Stimulated activated naive B cell treated with anti-CD40 and anti-IgM and Interleukin-4, amounts not matched to agents 10 μg/mL and 1 μg/mL and 100 μg/mL, for 72 hours (primary cell): ENCODE measurements at regions not wholly inside any gene's neighbourhood (a gene's known extent, or its start where the extent isn't known, plus 50 kb on each side); places are given as distances from the start of the nearest gene placed in this dataset.

Source experiments
- ATAC-seq, 2 donors: fragments of 150-1000 bp; cut with Tn5 transposase; replicated peaks; 2 replicates each; pipeline ENCODE4 v1.10.0; 2021; ENCODE audit warnings: moderate library complexity in 1 of 2
- DNase-seq: peaks from one replicate; pipeline ENCODE4 v3.0.0; 2021
- H3K27ac Mint-ChIP-seq: one replicate; pipeline ENCODE4 v1.8.0; 2022; ENCODE audit warnings: mild to moderate bottlenecking, mixed read lengths
- H3K27me3 Mint-ChIP-seq, 2 donors: one replicate each; pipeline ENCODE4 v1.8.0; 2022; ENCODE audit warnings: mixed read lengths in 2 of 2
- H3K36me3 Mint-ChIP-seq, 2 donors: one replicate each; pipeline ENCODE4 v1.8.0; 2022; ENCODE audit warnings: mixed read lengths in 2 of 2, mild to moderate bottlenecking in 1 of 2
- H3K4me1 Mint-ChIP-seq, 2 donors: one replicate each; pipeline ENCODE4 v1.8.0; 2022; ENCODE audit warnings: mixed read lengths in 2 of 2, mild to moderate bottlenecking in 1 of 2
- H3K4me3 Mint-ChIP-seq, 2 donors: one replicate each; pipeline ENCODE4 v1.8.0; 2022; ENCODE audit warnings: mild to moderate bottlenecking in 2 of 2, mixed read lengths in 2 of 2, moderate library complexity in 1 of 2
- H3K9me3 Mint-ChIP-seq, 2 donors: one replicate each; pipeline ENCODE4 v1.8.0; 2022; ENCODE audit warnings: mixed read lengths in 2 of 2, mild to moderate bottlenecking in 1 of 2

DNA sequence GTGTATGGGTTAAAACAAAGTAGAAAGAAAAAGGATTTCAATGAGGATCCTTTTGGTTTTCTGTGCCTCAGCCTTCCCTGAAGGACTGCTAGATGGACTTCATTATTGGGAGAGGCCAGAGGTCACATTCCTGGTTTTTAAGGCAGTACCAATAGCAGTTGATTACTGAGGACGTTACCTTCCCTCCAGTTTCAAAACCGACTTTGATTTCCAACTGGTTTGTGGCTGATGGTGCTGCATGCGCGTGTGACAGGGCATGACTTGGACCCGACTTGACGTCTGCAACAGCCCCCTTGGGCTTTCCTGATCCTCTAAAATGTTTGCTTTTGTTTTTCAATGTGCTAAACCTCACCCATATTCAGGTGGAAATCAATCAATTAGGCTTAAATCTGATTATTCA is 314.3 kb upstream of the ARGLU1 start:
- no peak for ATAC-seq
- H3K4me1 Mint-ChIP-seq, result no peaks in the 10 kb centered on the region
- H3K27ac Mint-ChIP-seq, result no peak overlapping the region
- H3K36me3 Mint-ChIP-seq, result no peaks in the 10 kb centered on the region
- DNase-seq, result no peak
- no peaks in the 10 kb centered on the region for H3K27me3 Mint-ChIP-seq
- H3K4me3 Mint-ChIP-seq, result no peak overlapping the region
- H3K9me3 Mint-ChIP-seq, result peaks cover 0 to under 1% of the 10 kb centered on the region in 2 donors

DNA sequence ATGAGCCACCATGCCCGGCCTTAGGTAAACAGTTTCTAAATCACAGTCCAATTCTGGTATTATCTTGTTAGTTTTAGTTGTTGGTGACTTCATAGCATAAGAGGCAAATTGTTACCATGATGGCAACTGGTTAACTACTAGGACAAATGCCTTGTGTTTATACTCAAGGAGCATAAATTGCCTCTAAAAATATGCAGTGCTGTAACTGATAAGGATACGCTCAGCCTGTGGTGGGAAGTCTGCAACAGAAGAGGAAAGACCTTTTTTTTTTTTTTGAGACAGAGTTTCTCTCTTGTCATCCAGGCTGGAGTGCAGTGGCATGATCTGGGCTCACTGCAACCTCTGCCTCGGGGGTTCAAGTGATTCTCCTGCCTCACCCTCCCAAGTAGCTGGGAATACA is 311.9 kb upstream of the ARGLU1 start:
- peaks cover 0 to 4% of the 10 kb centered on the region in 2 donors for H3K9me3 Mint-ChIP-seq
- ATAC-seq (no peak), DNase-seq (no peak)
- no peak overlapping the region for H3K27ac Mint-ChIP-seq
- no peaks in the 10 kb centered on the region for H3K4me1 Mint-ChIP-seq
- no peaks in the 10 kb centered on the region for H3K27me3 Mint-ChIP-seq
- H3K36me3 Mint-ChIP-seq, result no peaks in the 10 kb centered on the region
- no peak overlapping the region for H3K4me3 Mint-ChIP-seq

GRCh38 chr13:106874323-106874722 is 306.4 kb upstream of the ARGLU1 start:
- no peak overlapping the region for H3K4me3 Mint-ChIP-seq
- ATAC-seq (no peak), DNase-seq (no peak)
- no peak overlapping the region for H3K27ac Mint-ChIP-seq
- no peaks in the 10 kb centered on the region for H3K27me3 Mint-ChIP-seq
- H3K36me3 Mint-ChIP-seq, result no peaks in the 10 kb centered on the region
- no peaks in the 10 kb centered on the region for H3K4me1 Mint-ChIP-seq
- H3K9me3 Mint-ChIP-seq, result peaks cover 0 to 4% of the 10 kb centered on the region in 2 donors

DNA sequence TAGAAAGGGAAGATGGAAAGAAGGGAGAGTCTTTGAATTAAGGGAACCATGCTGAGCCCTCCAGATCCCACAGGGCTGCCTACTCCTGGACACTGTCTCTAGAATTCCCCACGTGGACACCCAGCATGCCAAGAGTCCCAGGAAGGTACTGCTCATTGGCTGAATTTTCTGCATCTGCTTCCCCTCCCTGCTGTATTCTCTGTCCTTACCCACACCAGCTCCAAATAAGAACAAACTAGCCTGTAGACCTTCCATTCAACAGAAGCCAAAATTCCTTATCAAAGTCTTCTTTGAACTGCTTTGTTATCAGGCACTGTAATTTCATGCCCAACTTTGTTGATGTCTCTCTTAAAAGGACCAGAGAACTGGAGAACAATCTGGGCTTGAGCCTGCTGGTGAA is 305.9 kb upstream of the ARGLU1 start:
- H3K4me1 Mint-ChIP-seq, result no peaks in the 10 kb centered on the region
- DNase-seq (no peak), ATAC-seq (no peak)
- no peaks in the 10 kb centered on the region for H3K36me3 Mint-ChIP-seq
- H3K27ac Mint-ChIP-seq, result no peak overlapping the region
- H3K4me3 Mint-ChIP-seq, result no peak overlapping the region
- H3K27me3 Mint-ChIP-seq, result no peaks in the 10 kb centered on the region
- H3K9me3 Mint-ChIP-seq, result peaks cover 0 to 4% of the 10 kb centered on the region in 2 donors

DNA sequence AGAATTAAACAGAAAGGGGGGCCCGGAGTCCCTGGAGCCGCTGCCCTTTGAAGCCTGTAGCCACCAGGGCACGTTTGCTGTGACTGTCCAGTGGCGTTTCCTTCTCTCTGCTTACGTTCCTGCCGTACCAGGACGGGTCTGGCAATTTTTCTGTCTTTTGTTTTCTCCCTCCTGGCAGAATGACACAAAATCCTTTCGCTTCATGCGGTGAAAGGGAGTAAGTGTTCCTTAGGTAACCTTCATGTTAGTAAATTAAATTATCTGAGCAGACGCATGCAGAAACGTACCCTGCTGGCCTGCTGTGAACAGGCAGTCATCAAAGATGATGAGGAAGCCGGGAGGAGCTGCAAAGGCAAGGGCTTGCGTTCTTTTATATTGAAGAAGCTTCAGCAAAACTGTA is 299.3 kb upstream of the ARGLU1 start:
- Mint-ChIP-seq H3K4me3 (peak overlapping the region; percentile 20 to 67), H3K27ac (no peak overlapping the region), H3K4me1 (peaks cover 10 to 11% of the 10 kb centered on the region in 2 donors), H3K36me3 (no peaks in the 10 kb centered on the region), H3K9me3 (no peaks in the 10 kb centered on the region), H3K27me3 (peaks cover 0 to 5% of the 10 kb centered on the region in 2 donors)
- peak; percentile 20 to 54 for ATAC-seq
- no peak for DNase-seq

DNA sequence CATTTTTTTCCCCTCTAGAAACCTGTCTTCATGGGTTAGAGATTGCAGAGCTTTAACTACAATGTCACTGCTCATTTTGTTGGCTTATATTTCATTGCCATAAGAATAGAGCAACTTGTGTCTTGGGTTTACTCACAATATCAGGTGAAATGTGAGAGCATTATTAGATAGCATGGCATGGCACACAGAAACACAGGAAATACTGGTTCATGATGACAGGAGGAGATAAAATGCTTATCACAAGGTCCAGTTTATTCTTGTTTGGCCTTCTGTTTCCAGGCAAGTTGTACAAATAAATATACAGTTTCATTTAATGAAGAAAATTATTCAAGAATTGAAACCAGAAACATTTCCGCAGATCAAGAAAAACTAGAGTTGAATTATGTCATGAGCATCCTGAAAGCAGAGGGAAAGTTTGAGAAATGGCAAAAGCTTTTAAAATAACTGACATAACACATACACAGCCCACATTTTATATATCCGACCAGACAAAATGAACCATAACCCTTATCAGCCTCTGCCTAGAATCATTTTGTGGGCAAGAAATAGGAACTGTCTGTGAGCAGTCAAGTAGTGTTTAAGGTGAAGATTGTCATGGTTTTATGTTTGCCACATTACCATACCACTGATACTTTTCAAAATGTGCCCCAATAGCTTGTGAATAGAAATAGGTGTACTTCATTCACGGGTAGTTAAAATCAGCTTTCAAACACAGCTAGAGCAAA is 297.9 kb upstream of the ARGLU1 start:
- ATAC-seq (peak in 1 of 2 donors; percentile 16), DNase-seq (no peak)
- Mint-ChIP-seq H3K4me1 (peaks cover 10 to 11% of the 10 kb centered on the region in 2 donors), H3K36me3 (no peaks in the 10 kb centered on the region), H3K4me3 (no peak overlapping the region), H3K27me3 (peaks cover 0 to 8% of the 10 kb centered on the region in 2 donors), H3K9me3 (no peaks in the 10 kb centered on the region), H3K27ac (no peak overlapping the region)

DNA sequence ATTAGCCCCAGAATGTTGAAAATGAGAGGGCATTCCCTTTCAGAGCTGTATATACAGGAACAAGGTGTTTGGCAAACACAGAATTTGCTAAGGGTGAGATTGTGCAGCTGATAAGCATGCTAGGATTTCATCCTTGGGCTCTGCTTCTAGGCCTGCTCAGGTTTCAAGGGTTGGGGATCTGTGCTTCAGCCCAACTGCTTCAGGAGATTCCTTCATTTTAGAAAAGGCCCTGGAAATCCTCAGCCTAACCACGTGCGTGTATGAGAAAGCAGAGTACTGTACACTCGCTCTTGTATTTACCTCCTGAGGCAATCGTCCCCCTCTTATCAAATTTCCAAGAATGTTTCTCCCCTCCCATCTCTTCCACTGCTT is 291.6 kb upstream of the ARGLU1 start:
- no peak for ATAC-seq
- H3K27ac Mint-ChIP-seq, result no peak overlapping the region

DNA sequence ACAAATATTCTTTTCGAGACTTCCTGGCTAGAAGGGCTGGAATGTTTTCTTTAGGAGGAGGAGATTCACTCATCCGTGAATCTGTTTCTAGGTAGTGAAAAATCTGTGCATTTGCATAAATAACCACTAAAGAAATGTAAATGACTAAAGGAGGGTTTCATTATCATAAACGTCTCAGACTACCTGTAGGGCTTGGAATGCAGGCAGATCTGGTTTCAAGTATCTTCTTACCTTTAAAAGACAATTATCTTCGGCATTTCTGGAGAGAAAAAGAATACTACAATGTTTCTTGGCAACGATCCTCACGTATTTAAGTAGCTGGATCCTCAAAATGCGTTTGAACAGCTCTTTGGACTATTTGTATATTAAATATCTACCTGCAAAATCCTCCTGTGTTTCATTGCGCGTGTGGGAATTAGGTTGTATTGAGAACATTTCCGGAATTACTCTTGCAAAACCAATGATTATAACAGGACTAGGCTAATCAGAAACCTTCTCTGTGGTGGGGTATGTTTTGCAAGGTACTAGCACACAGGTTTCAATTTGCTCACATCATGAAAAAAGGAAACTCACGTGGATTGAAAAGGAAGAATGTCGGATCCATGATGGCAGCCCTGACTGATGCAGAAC is 291.1 kb upstream of the ARGLU1 start:
- no peaks in the 10 kb centered on the region for H3K4me1 Mint-ChIP-seq

More for the DNA sequence above, 291.6 kb upstream of the ARGLU1 start:
- Mint-ChIP-seq H3K9me3 (no peaks in the 10 kb centered on the region), H3K36me3 (no peaks in the 10 kb centered on the region), H3K27me3 (peaks cover 0 to 7% of the 10 kb centered on the region in 2 donors), H3K4me3 (no peak overlapping the region), H3K4me1 (no peaks in the 10 kb centered on the region)
- no peak for DNase-seq

DNA sequence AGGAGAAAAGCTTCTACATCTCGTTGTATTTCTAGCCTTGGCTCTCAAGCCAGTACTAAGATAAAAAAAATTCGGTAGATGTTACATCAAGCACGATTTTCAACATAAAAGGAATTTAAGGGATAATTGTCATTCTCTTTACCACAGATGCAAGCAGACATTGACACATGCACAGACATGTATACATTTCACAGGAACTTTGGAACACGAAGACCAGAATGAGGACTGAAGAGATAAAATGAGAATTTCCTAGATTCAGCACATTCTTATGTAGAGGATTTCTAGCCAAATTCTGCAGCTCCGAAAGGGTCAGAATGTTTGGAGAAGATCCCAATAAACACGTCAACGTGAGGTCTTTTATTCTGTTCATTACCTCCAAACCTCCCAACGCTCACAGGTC is 284.5 kb upstream of the ARGLU1 start:
- no peaks in the 10 kb centered on the region for H3K36me3 Mint-ChIP-seq
- H3K27ac Mint-ChIP-seq, result no peak overlapping the region
- ATAC-seq (no peak), DNase-seq (no peak)
- no peaks in the 10 kb centered on the region for H3K9me3 Mint-ChIP-seq
- H3K4me3 Mint-ChIP-seq, result no peak overlapping the region
- H3K4me1 Mint-ChIP-seq, result no peaks in the 10 kb centered on the region
- H3K27me3 Mint-ChIP-seq, result no peaks in the 10 kb centered on the region

More for the DNA sequence above, 291.1 kb upstream of the ARGLU1 start:
- no peak overlapping the region for H3K4me3 Mint-ChIP-seq
- ATAC-seq (no peak), DNase-seq (no peak)
- H3K27ac Mint-ChIP-seq, result no peak overlapping the region
- H3K27me3 Mint-ChIP-seq, result peaks cover 0 to 7% of the 10 kb centered on the region in 2 donors
- no peaks in the 10 kb centered on the region for H3K36me3 Mint-ChIP-seq
- no peaks in the 10 kb centered on the region for H3K9me3 Mint-ChIP-seq

DNA sequence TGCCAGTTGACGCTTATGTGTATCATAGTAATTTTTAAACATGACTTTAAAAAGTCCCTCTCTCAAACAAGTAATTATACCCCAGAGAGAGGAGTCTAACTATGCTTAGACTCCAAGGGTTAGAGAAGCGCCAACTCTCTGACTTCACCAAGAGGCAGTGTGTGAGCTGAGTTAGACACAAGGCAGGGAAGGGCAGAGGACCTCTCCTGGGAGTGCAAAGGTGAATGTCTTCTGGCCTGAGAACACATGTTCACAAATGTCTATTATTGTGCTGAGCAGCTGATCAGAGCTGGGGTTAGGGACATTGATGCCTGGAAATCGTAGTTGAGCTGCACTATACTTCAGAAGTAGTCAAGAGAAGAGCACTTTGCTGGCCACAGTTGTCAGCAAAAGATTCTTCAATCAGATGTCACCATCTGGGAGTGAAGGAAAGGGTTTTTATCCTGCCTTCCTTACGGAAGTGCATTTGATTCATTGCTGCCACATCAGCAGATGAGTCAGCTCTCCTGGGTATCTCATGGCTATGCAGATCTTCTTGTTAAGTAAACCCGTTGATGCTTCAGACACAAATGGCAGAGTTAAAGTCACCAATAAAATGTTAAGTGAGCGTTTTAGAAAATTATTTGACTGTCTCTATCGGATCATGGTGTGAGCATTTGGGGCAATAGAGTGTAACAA is 283.2 kb upstream of the ARGLU1 start:
- Mint-ChIP-seq H3K36me3 (no peaks in the 10 kb centered on the region), H3K4me3 (no peak overlapping the region), H3K4me1 (no peaks in the 10 kb centered on the region), H3K27me3 (no peaks in the 10 kb centered on the region), H3K9me3 (no peaks in the 10 kb centered on the region), H3K27ac (no peak overlapping the region)
- DNase-seq, result no peak
- no peak for ATAC-seq

DNA sequence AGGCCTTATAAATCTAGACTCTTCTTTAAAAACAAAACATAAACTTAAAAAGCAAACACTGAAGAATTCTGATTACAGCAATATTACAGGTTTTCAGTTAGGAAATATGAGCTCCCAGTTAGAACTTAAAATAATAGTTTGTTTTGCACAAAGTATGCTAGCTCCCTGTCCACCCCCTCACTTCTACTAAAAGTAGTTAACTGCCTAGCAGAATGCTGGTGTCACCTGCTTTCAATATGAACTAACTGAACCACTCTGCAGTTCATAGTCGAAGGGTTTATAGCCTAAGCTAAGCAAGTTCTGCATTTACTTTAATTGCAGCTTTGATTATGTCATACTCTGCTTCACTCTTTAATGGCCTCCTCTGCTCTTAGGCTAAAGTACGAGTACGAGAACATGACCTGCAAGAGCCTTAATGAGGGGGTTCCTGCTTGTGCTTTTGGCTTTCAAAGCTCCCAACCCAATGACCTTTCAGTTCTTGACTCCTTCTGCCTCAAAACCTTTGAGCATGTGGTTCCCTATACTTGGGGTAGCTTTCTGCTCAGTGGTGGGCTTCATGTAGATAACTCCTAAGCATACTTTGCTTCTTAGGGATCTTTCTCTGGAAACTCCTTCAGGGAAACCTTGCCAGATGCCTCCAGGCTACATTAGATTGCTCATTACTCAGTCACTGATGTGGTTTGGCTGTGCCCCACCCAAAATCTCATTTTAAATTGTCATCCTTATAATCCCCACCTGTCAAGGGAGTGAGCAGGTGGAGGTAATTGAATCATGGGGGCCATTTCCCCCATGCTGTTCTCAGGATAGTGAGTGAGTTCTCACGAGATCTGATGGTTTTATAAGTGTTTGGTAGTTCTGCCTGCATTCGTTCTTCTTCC is 278.9 kb upstream of the ARGLU1 start:
- Mint-ChIP-seq H3K4me1 (no peaks in the 10 kb centered on the region), H3K27ac (no peak overlapping the region), H3K36me3 (no peaks in the 10 kb centered on the region), H3K9me3 (no peaks in the 10 kb centered on the region), H3K4me3 (no peak overlapping the region), H3K27me3 (no peaks in the 10 kb centered on the region)
- ATAC-seq (no peak), DNase-seq (no peak)

DNA sequence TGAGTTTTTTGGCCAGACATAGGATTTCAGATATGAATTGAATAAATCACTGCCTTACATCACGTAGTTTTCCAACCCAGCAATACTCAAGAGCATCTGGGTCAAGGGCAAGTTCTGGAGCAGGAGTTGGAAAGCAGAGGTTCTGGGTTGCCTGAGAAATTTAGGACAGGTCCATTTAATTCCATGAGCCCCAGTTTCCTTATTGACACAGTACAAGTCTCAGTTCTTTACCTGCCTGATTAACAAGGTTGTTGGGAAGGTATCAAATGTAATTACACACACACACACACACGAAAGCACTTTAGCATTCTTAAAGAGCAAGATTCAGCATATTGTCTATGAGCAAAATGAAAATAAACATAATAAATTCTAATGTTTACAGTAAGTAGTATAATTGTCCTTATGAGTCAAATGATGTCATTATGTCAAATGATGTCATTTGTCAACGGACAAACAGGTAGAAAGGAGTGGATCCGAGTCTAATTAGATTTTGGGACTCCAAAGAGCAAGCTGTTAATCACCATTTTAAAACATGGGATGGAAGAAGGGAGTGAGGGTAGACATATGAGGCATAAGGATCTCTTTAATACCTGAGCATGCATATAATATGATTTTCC is 268.4 kb upstream of the ARGLU1 start:
- Mint-ChIP-seq H3K36me3 (no peaks in the 10 kb centered on the region), H3K4me1 (no peaks in the 10 kb centered on the region), H3K27ac (no peak overlapping the region), H3K27me3 (no peaks in the 10 kb centered on the region), H3K9me3 (peaks cover 3 to 6% of the 10 kb centered on the region in 2 donors), H3K4me3 (no peak overlapping the region)
- ATAC-seq, result no peak
- DNase-seq, result no peak

GRCh38 chr13:106835477-106835876 is 267.5 kb upstream of the ARGLU1 start:
- H3K4me3 Mint-ChIP-seq, result no peak overlapping the region
- H3K27me3 Mint-ChIP-seq, result no peaks in the 10 kb centered on the region
- DNase-seq, result no peak
- peaks cover 3 to 6% of the 10 kb centered on the region in 2 donors for H3K9me3 Mint-ChIP-seq
- no peaks in the 10 kb centered on the region for H3K36me3 Mint-ChIP-seq
- H3K4me1 Mint-ChIP-seq, result no peaks in the 10 kb centered on the region
- H3K27ac Mint-ChIP-seq, result no peak overlapping the region
- no peak for ATAC-seq

- Mint-ChIP-seq H3K4me3 (no peak overlapping the region), H3K27ac (no peak overlapping the region), H3K9me3 (peaks cover 0 to 3% of the 10 kb centered on the region in 2 donors), H3K27me3 (peaks cover 0 to 5% of the 10 kb centered on the region in 2 donors), H3K4me1 (peaks cover 2 to 6% of the 10 kb centered on the region in 2 donors), H3K36me3 (no peaks in the 10 kb centered on the region)
- no peak for DNase-seq
- ATAC-seq, result no peak
These were observed 254.0 kb upstream of the ARGLU1 start for GRCh38 chr13:106821979-106822378.
